ENCODE measurements at regions not wholly inside any gene's neighbourhood (a gene's known extent, or its start where the extent isn't known, plus 50 kb on each side); places are given as distances from the start of the nearest gene placed in this dataset.

- no peak for TF ChIP-seq CTCF (conservative IDR thresholded peaks at IDR 0.05)
- no peak overlapping the region for H3K27ac ChIP-seq
Measured at GRCh38 chr2:225738735-225739134, 339.2 kb downstream of the NYAP2 start.

GRCh38 chr2:225737556-225737955, 338.0 kb downstream of the NYAP2 start:
- TF ChIP-seq CTCF (conservative IDR thresholded peaks at IDR 0.05) = no peak
- no peak overlapping the region for H3K27ac ChIP-seq

GRCh38 chr2:225735844-225736243, 336.3 kb downstream of the NYAP2 start:
- TF ChIP-seq CTCF (conservative IDR thresholded peaks at IDR 0.05) = no peak

GRCh38 chr2:225725726-225726125, 326.2 kb downstream of the NYAP2 start:
- no peak for TF ChIP-seq CTCF (conservative IDR thresholded peaks at IDR 0.05)
- H3K27ac ChIP-seq = no peak overlapping the region

More at GRCh38 chr2:225735844-225736243, 336.3 kb downstream of the NYAP2 start:
- no peak overlapping the region for H3K27ac ChIP-seq

All from VCaP (cell line).